K562 (cell line): ENCODE measurements at regions not wholly inside any gene's neighbourhood (a gene's known extent, or its start where the extent isn't known, plus 50 kb on each side); places are given as distances from the start of the nearest gene placed in this dataset.

Experiments used
- ATAC-seq: fragments of 200-7000 bp; cut with Tn5 transposase; 3 replicates; pipeline ENCODE4 v1.9.1; 2020; ENCODE audit warnings: moderate library complexity
- BruUV-seq: library from RNA; stranded (reverse); fragments of 400-500 nt; replicated peaks from 2 replicates; lab custom pipeline; 2021; lab: Mats Ljungman, UMichigan
- CTCF ChIA-PET: fragments of 300-600 bp; formaldehyde crosslinking; extraction: SDS; loops from one replicate; lab custom pipeline; 2021; ENCODE audit warnings: low intra/inter-chr PET ratio; lab: Yijun Ruan, JAX
- POLR2A ChIA-PET: fragments of 300-600, 350-650 bp; sonication (Branson Sonifier 250); formaldehyde crosslinking; extraction: SDS; loops from one replicate; lab custom pipeline; 2021; ENCODE audit warnings: antibody characterized with exemption, inconsistent platforms; lab: Yijun Ruan, JAX
- DNase-seq, 4 experiments: peaks; one replicate each; pipeline versions ENCODE4 v3.0.0 to v3.0.0-alpha.2; 2011 to 2018; ENCODE audit warnings: low spot score in 3 of 4, mixed read lengths in 3 of 4; ENCODE audit errors: extremely low read depth in 1 of 4
- FAIRE-seq: peaks from 2 replicates; lab custom pipeline; 2011; peaks lifted over from hg19 to GRCh38; lab: Jason Lieb, UNC
- H2AFZ ChIP-seq: 2 replicates; pipeline ENCODE4 v1.6.0; 2011; ENCODE audit warnings: low read depth, low read length, control low read depth, inconsistent platforms
- H3K27ac ChIP-seq: fragments of 200-600 bp; 3 replicates; pipeline ENCODE4 v1.8.0; 2011; ENCODE audit warnings: low read depth, mild to moderate bottlenecking, control low read depth, inconsistent platforms, low read length, moderate library complexity, mixed read lengths; ENCODE audit errors: extremely low read depth
- H3K27me3 ChIP-seq, 2 experiments: fragments of 300-600 bp in 1 of 2; 2 replicates in 1 of 2; 3 replicates in 1 of 2; pipeline versions ENCODE4 v1.6.0 to v1.8.0; 2011; ENCODE audit warnings: inconsistent platforms in 2 of 2, low read length in 2 of 2, mild to moderate bottlenecking in 1 of 2, mixed read lengths in 1 of 2, moderate library complexity in 1 of 2; ENCODE audit not compliant: control insufficient read depth in 2 of 2, insufficient read depth in 2 of 2
- H3K36me3 ChIP-seq: fragments of 300-600 bp; 3 replicates; pipeline ENCODE4 v1.8.0; 2011; ENCODE audit warnings: mild to moderate bottlenecking, low read length, inconsistent platforms; ENCODE audit not compliant: control insufficient read depth, insufficient read depth
- H3K4me1 ChIP-seq, 2 experiments: fragments of 200-600 bp in 1 of 2; replicated peaks in 1 of 2; 2 replicates in 1 of 2; 3 replicates in 1 of 2; pipeline versions ENCODE4 v1.5.1 to v1.8.0; 2011; ENCODE audit warnings: inconsistent platforms in 2 of 2, low read length in 2 of 2, mild to moderate bottlenecking in 1 of 2, mixed read lengths in 1 of 2, moderate library complexity in 1 of 2; ENCODE audit not compliant: control insufficient read depth in 2 of 2, insufficient read depth in 2 of 2
- H3K4me2 ChIP-seq: 2 replicates; pipeline ENCODE4 v1.6.1; 2011; ENCODE audit warnings: low read length, control low read depth, inconsistent platforms, mixed read lengths; ENCODE audit not compliant: insufficient read depth
- H3K4me3 ChIP-seq: fragments of 200-600 bp; sonication (generic), shearing (Covaris generic); 2 replicates; pipeline ENCODE4 v1.5.1; 2016; ENCODE audit warnings: control low read depth, inconsistent platforms
- H3K79me2 ChIP-seq: fragments of 200-600 bp; 3 replicates; pipeline ENCODE4 v1.8.0; 2011; ENCODE audit warnings: low read length, inconsistent platforms; ENCODE audit not compliant: control insufficient read depth, insufficient read depth
- H3K9ac ChIP-seq, 2 experiments: 2 replicates each; pipeline versions ENCODE4 v1.6.0 to v1.6.1; 2011; ENCODE audit warnings: low read depth in 2 of 2, low read length in 2 of 2, control low read depth in 1 of 2, inconsistent platforms in 1 of 2, mild to moderate bottlenecking in 1 of 2, mixed read lengths in 1 of 2; ENCODE audit not compliant: insufficient read depth in 1 of 2
- H3K9me1 ChIP-seq: one replicate; pipeline ENCODE4 v1.6.0; 2011; ENCODE audit warnings: inconsistent platforms, mild to moderate bottlenecking, low read length, moderate library complexity; ENCODE audit not compliant: control insufficient read depth, insufficient read depth
- H3K9me3 ChIP-seq: replicated peaks from 2 replicates; pipeline ENCODE4 v1.5.1; 2011; ENCODE audit warnings: low read depth, low read length, inconsistent platforms; ENCODE audit not compliant: control insufficient read depth, insufficient read depth
- H4K20me1 ChIP-seq: replicated peaks from 2 replicates; pipeline ENCODE4 v1.6.1; 2011; ENCODE audit warnings: low read length, inconsistent platforms, mixed read lengths; ENCODE audit not compliant: control insufficient read depth, insufficient read depth
- HDGF ChIP-seq: fragments of 450-650 bp; IDR thresholded peaks from 2 replicates; pipeline ENCODE4 v1.6.1; 2016
- HNRNPUL1 ChIP-seq: fragments of 200-400 bp; formaldehyde crosslinking; IDR thresholded peaks from 2 replicates; pipeline ENCODE4 v1.6.1; 2017; ENCODE audit warnings: low read length
- RHOXF2B ChIP-seq: fragments of 250-450 bp; sonication (Bioruptor Pico); conservative IDR thresholded peaks from 2 replicates; pipeline ENCODE4 v1.5.1; 2021
- RNF2 ChIP-seq: sonication (generic); IDR thresholded peaks from 2 replicates; pipeline ENCODE4 v1.6.1; 2016
- SMARCB1 ChIP-seq: IDR thresholded peaks from 2 replicates; pipeline ENCODE4 v1.6.1; 2011; ENCODE audit warnings: improper control_type of control experiment, low read depth; ENCODE audit not compliant: insufficient read length
- SNRNP70 ChIP-seq: fragments of 200-400 bp; formaldehyde crosslinking; optimal IDR thresholded peaks from 2 replicates; pipeline ENCODE3; 2017; ENCODE audit warnings: low read depth, low read length
- TCF3 ChIP-seq: sonication (generic); formaldehyde crosslinking; IDR thresholded peaks from 2 replicates; pipeline ENCODE4 v1.4.0; 2020; ENCODE audit warnings: mild to moderate bottlenecking, missing genetic modification reagents
- ZBTB11 ChIP-seq, 3 experiments: fragments of 200-800 bp in 1 of 3; fragments of 250-450 bp in 1 of 3; fragments of 450-650 bp in 1 of 3; sonication (Bioruptor Pico) in 1 of 3; sonication (Bioruptor generic) in 1 of 3; formaldehyde crosslinking in 1 of 3; IDR thresholded peaks; 2 replicates each; pipeline versions ENCODE4 v1.6.1 to v1.8.0; 2016 to 2022; ENCODE audit warnings: mild to moderate bottlenecking in 2 of 3, missing genetic modification characterization in 2 of 3, missing compliant biosample characterization in 1 of 3, moderate library complexity in 1 of 3
- ZNF507 ChIP-seq: conservative IDR thresholded peaks from 2 replicates; pipeline ENCODE4 v1.6.1; 2017; ENCODE audit warnings: missing genetic modification characterization, missing compliant biosample characterization
- ZNF518B ChIP-seq: fragments of 250-450 bp; sonication (Bioruptor Pico); IDR thresholded peaks from 2 replicates; pipeline ENCODE4 v1.5.0; 2021; ENCODE audit warnings: mild to moderate bottlenecking, moderate library complexity
- ZNF764 ChIP-seq: fragments of 250-450 bp; sonication (Bioruptor Pico); IDR thresholded peaks from 2 replicates; pipeline ENCODE4 v1.4.0; 2020; ENCODE audit warnings: low read depth, mild to moderate bottlenecking, moderate library complexity
- WGBS: fragments of 100-300 bp; shearing (Covaris generic); methylation state at CpG from one replicate; pipeline ENCODE4 v1.1.6; 2016; ENCODE audit warnings: low coverage, mixed read lengths; ENCODE audit not compliant: insufficient coverage; ENCODE audit errors: missing lambda C conversion rate; 5-methylcytosine and 5-hydroxymethylcytosine counted together
- in situ Hi-C: fragments of 300-500 bp; cut with MboI; formaldehyde crosslinking; loops from 4 replicates; pipeline ENCODE4 v1.15.0; 2018; ENCODE audit warnings: inconsistent platforms, mixed read lengths
- intact Hi-C: fragments of 100-400 bp; cut with micrococcal nuclease; formaldehyde crosslinking; loops from 2 replicates; pipeline ENCODE4 v1.14.2; 2022
- TF ChIP-seq, protein P1 (sequence below): sonication (generic); formaldehyde crosslinking; IDR thresholded peaks from 2 replicates; pipeline ENCODE4 v1.9.0; 2022; ENCODE audit warnings: mild to moderate bottlenecking, missing genetic modification reagents
- TF ChIP-seq, protein P2 (sequence below): fragments of 250-450 bp; sonication (Bioruptor Pico); IDR thresholded peaks from 2 replicates; pipeline ENCODE4 v1.8.0; 2022; ENCODE audit warnings: inconsistent platforms, mild to moderate bottlenecking, moderate library complexity, borderline replicate concordance

DNA sequence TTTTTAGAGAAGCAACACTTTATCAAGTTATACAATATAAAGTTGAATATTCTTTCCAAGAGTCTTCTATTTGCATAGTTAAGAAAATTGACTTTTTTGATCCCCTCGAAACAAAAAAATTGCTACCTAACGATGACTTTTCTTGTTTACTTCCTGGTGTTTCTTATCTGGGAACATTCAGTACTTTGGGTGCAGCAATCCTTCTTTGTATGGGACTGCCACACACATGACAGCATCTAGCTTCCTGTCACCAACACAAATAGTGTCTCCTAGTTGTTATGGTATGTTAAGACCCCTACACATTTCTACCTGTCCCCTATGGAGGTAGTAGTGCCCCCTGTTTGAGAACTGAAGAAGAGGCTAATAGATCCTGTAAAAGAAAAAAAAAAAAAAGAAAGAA, 841.7 kb upstream of the FAT3 start:
- CTCF ChIA-PET, result no interaction called here
- TF ChIP-seq SMARCB1, result no peak
- TF ChIP-seq, protein P1, sequence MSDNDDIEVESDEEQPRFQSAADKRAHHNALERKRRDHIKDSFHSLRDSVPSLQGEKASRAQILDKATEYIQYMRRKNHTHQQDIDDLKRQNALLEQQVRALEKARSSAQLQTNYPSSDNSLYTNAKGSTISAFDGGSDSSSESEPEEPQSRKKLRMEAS (CRISPR knock-in tag), result no peak
- TF ChIP-seq, protein P2, sequence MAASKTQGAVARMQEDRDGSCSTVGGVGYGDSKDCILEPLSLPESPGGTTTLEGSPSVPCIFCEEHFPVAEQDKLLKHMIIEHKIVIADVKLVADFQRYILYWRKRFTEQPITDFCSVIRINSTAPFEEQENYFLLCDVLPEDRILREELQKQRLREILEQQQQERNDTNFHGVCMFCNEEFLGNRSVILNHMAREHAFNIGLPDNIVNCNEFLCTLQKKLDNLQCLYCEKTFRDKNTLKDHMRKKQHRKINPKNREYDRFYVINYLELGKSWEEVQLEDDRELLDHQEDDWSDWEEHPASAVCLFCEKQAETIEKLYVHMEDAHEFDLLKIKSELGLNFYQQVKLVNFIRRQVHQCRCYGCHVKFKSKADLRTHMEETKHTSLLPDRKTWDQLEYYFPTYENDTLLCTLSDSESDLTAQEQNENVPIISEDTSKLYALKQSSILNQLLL (CRISPR knock-in tag), result no peak
- TF ChIP-seq SNRNP70, result no peak
- TF ChIP-seq TCF3 (CRISPR knock-in tag), result no peak
- TF ChIP-seq ZNF764 (CRISPR knock-in tag), result no peak
- no peak for TF ChIP-seq RNF2
- TF ChIP-seq ZBTB11 (CRISPR knock-in tag; IDR thresholded peaks at IDR 0.05), result no peak
- TF ChIP-seq HDGF, result no peak
- TF ChIP-seq ZNF507 (tag), result no peak
- TF ChIP-seq RHOXF2B (CRISPR knock-in tag), result no peak
- TF ChIP-seq HNRNPUL1, result no peak
- TF ChIP-seq ZNF518B (CRISPR knock-in tag), result no peak

More for the DNA sequence above, 841.7 kb upstream of the FAT3 start:
- H3K27ac ChIP-seq, result no peak overlapping the region
- in situ Hi-C loops, result no loop called here
- DNase-seq (no peak), ATAC-seq (no peak), FAIRE-seq (no peak)
- H3K9me1 ChIP-seq, result no peaks in the 10 kb centered on the region
- H3K4me3 ChIP-seq, result no peak overlapping the region
- no peaks in the 10 kb centered on the region for H3K9me3 ChIP-seq
- 0% methylated on average over 2 of the region's 2 CpGs for WGBS
- intact Hi-C loops, result no loop called here
- H2AFZ ChIP-seq, result no peak overlapping the region
- no peak overlapping the region for H3K9ac ChIP-seq
- POLR2A ChIA-PET, result no interaction called here
- no peak overlapping the region for H3K4me2 ChIP-seq
- H3K79me2 ChIP-seq, result no peaks in the 10 kb centered on the region
- no TSS peak for BruUV-seq
- no peaks in the 10 kb centered on the region for H3K36me3 ChIP-seq
- H3K4me1 ChIP-seq, result no peaks in the 10 kb centered on the region
- H4K20me1 ChIP-seq, result no peaks in the 10 kb centered on the region
- H3K27me3 ChIP-seq, result no peaks in the 10 kb centered on the region
